ENCODE measurements at regions not wholly inside any gene's neighbourhood (a gene's known extent, or its start where the extent isn't known, plus 50 kb on each side); places are given as distances from the start of the nearest gene placed in this dataset.

- TF ChIP-seq SRF (IDR thresholded peaks at IDR 0.05; ENCODE audit: low read depth, low read length) (no peak), CREM (IDR thresholded peaks at IDR 0.05) (no peak), CREM (CRISPR knock-in tag; IDR thresholded peaks at IDR 0.05) (no peak), SP4 (CRISPR knock-in tag; IDR thresholded peaks at IDR 0.05) (no peak), ZNF24 (IDR thresholded peaks at IDR 0.05) (no peak), ZNF317 (CRISPR knock-in tag; IDR thresholded peaks at IDR 0.05) (no peak), ZNF432 (CRISPR knock-in tag; IDR thresholded peaks at IDR 0.05; ENCODE audit: borderline replicate concordance) (no peak), TBP (CRISPR knock-in tag; IDR thresholded peaks at IDR 0.05) (no peak)
- TF ChIP-seq, protein P1, sequence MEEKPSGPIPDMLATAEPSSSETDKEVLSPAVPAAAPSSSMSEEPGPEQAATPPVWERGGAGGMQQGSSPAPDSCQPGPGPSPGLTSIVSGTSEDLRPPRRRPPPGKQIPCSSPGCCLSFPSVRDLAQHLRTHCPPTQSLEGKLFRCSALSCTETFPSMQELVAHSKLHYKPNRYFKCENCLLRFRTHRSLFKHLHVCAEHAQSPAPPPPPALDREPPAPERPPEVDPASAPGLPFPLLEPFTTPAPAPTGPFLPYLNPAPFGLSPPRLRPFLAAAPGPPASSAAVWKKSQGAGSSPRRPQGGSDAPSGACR (CRISPR knock-in tag; IDR thresholded peaks at IDR 0.05), result no peak
- TF ChIP-seq, protein P2, sequence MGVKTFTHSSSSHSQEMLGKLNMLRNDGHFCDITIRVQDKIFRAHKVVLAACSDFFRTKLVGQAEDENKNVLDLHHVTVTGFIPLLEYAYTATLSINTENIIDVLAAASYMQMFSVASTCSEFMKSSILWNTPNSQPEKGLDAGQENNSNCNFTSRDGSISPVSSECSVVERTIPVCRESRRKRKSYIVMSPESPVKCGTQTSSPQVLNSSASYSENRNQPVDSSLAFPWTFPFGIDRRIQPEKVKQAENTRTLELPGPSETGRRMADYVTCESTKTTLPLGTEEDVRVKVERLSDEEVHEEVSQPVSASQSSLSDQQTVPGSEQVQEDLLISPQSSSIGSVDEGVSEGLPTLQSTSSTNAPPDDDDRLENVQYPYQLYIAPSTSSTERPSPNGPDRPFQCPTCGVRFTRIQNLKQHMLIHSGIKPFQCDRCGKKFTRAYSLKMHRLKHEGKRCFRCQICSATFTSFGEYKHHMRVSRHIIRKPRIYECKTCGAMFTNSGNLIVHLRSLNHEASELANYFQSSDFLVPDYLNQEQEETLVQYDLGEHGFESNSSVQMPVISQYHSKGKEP (CRISPR knock-in tag; IDR thresholded peaks at IDR 0.05), result no peak
- TF ChIP-seq, protein P3, sequence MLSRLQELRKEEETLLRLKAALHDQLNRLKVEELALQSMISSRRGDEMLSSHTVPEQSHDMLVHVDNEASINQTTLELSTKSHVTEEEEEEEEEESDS (CRISPR knock-in tag; IDR thresholded peaks at IDR 0.05; ENCODE audit: borderline replicate concordance), result no peak
Measured at GRCh38 chr2:590214-591175, 86.7 kb downstream of the TMEM18 start.

Measured in HepG2 (cell line).